Endothelial cell of umbilical vein (primary cell): ENCODE measurements at regions not wholly inside any gene's neighbourhood (a gene's known extent, or its start where the extent isn't known, plus 50 kb on each side); places are given as distances from the start of the nearest gene placed in this dataset.

Experiments used
- BruUV-seq: library from RNA; stranded (reverse); fragments of 400-500 nt; replicated peaks from 2 replicates; lab custom pipeline; 2021; lab: Mats Ljungman, UMichigan
- CTCF ChIA-PET: fragments of 300-600, 350-600 bp; sonication (Branson Sonifier 250); formaldehyde crosslinking; loops from one replicate; lab custom pipeline; 2021; ENCODE audit warnings: antibody characterized with exemption, inconsistent platforms; lab: Charles Lee
- POLR2A ChIA-PET: fragments of 300-600, 350-600 bp; sonication (Branson Sonifier 250); formaldehyde crosslinking; loops from one replicate; lab custom pipeline; 2021; ENCODE audit warnings: antibody characterized with exemption, inconsistent platforms; lab: Charles Lee
- DNase-seq: peaks from one replicate; pipeline ENCODE4 v3.0.0-alpha.2; 2011; ENCODE audit warnings: low read depth, low spot score
- FAIRE-seq: peaks from 2 replicates; lab custom pipeline; 2011; peaks lifted over from hg19 to GRCh38; lab: Jason Lieb, UNC
- H2AFZ ChIP-seq: 2 replicates; pipeline ENCODE4 v1.6.0; 2012; ENCODE audit warnings: low read depth, low read length, control low read depth, inconsistent platforms
- H3K27ac ChIP-seq: 2 replicates; pipeline ENCODE4 v1.5.1; 2011; ENCODE audit warnings: low read depth, mild to moderate bottlenecking, control low read depth, low read length, moderate library complexity; ENCODE audit not compliant: insufficient read depth
- H3K27me3 ChIP-seq, 2 experiments: 2 replicates each; pipeline versions ENCODE4 v1.6.0 to v1.6.1; 2011; ENCODE audit warnings: low read length in 2 of 2, mixed read lengths in 1 of 2; ENCODE audit not compliant: control insufficient read depth in 2 of 2, insufficient read depth in 2 of 2
- H3K36me3 ChIP-seq, 2 experiments: 2 replicates in 1 of 2; 3 replicates in 1 of 2; pipeline ENCODE4 v1.5.1; 2011; ENCODE audit warnings: low read length in 2 of 2, mild to moderate bottlenecking in 1 of 2, moderate library complexity in 1 of 2; ENCODE audit not compliant: control insufficient read depth in 2 of 2, insufficient read depth in 2 of 2; ENCODE audit errors: extremely low read depth in 1 of 2
- H3K4me1 ChIP-seq: 3 replicates; pipeline ENCODE4 v1.5.1; 2011; ENCODE audit warnings: mild to moderate bottlenecking, low read length; ENCODE audit not compliant: control insufficient read depth, insufficient read depth; ENCODE audit errors: extremely low read depth
- H3K4me2 ChIP-seq: 2 replicates; pipeline ENCODE4 v1.6.1; 2011; ENCODE audit warnings: low read length, control low read depth, mixed read lengths; ENCODE audit not compliant: insufficient read depth
- H3K4me3 ChIP-seq, 3 experiments: fragments of 200-600 bp in 1 of 3; sonication (generic), shearing (Covaris generic) in 1 of 3; replicated peaks in 1 of 3; 2 replicates each; pipeline ENCODE4 v1.5.1; 2011 to 2016; ENCODE audit warnings: control low read depth in 3 of 3, low read length in 3 of 3, mild to moderate bottlenecking in 2 of 3, inconsistent platforms in 1 of 3, low read depth in 1 of 3, moderate library complexity in 1 of 3; ENCODE audit not compliant: insufficient read depth in 1 of 3
- H3K79me2 ChIP-seq: 2 replicates; pipeline ENCODE4 v1.6.0; 2012; ENCODE audit warnings: low read length, inconsistent platforms; ENCODE audit not compliant: control insufficient read depth, insufficient read depth
- H3K9ac ChIP-seq: replicated peaks from 2 replicates; pipeline ENCODE3; 2011; ENCODE audit warnings: low read length, control low read depth; ENCODE audit not compliant: insufficient read depth; ENCODE audit errors: extremely low read depth
- H3K9me1 ChIP-seq: replicated peaks from 3 replicates; pipeline ENCODE4 v1.6.0; 2011; ENCODE audit warnings: mild to moderate bottlenecking, low read length; ENCODE audit not compliant: control insufficient read depth, insufficient read depth; ENCODE audit errors: extremely low read depth
- H3K9me3 ChIP-seq: replicated peaks from 2 replicates; pipeline ENCODE4 v1.5.1; 2012; ENCODE audit warnings: low read length, inconsistent platforms; ENCODE audit not compliant: control insufficient read depth, insufficient read depth
- H4K20me1 ChIP-seq: replicated peaks from 2 replicates; pipeline ENCODE3; 2011; ENCODE audit warnings: mild to moderate bottlenecking, low read length; ENCODE audit not compliant: control insufficient read depth, insufficient read depth; ENCODE audit errors: extremely low read depth
- CTCF ChIP-seq, 2 donors: IDR thresholded peaks; 1 replicate in 1 of 2; 2 replicates in 1 of 2; pipeline ENCODE4 v1.5.1; 2011; ENCODE audit warnings: low read length in 2 of 2, mild to moderate bottlenecking in 2 of 2, moderate library complexity in 2 of 2, control low read depth in 1 of 2, inconsistent platforms in 1 of 2, low read depth in 1 of 2; ENCODE audit not compliant: insufficient read depth in 1 of 2; ENCODE audit errors: extremely low read depth in 1 of 2
- EZH2 ChIP-seq: IDR thresholded peaks from 2 replicates; pipeline ENCODE4 v1.6.1; 2012; ENCODE audit warnings: borderline replicate concordance, low read depth, mild to moderate bottlenecking, moderate library complexity, low read length, inconsistent platforms; ENCODE audit not compliant: severe bottlenecking
- FOS ChIP-seq: IDR thresholded peaks from 2 replicates; pipeline ENCODE4 v1.6.1; 2011; ENCODE audit warnings: mild to moderate bottlenecking, low read length, moderate library complexity, borderline replicate concordance; ENCODE audit not compliant: insufficient read depth
- GATA2 ChIP-seq: IDR thresholded peaks from 2 replicates; pipeline ENCODE4 v1.7.0; 2011; ENCODE audit warnings: low read depth, mild to moderate bottlenecking, moderate library complexity, mixed read lengths, low read length; ENCODE audit not compliant: insufficient read length, insufficient read depth
- JUN ChIP-seq: IDR thresholded peaks from 2 replicates; pipeline ENCODE4 v1.6.1; 2011; ENCODE audit warnings: borderline replicate concordance, low read depth; ENCODE audit not compliant: insufficient read length, insufficient read depth
- MYC ChIP-seq: IDR thresholded peaks from one replicate; pipeline ENCODE4 v1.6.1; 2011; ENCODE audit warnings: mild to moderate bottlenecking, low read depth, low read length
- POLR2A ChIP-seq: IDR thresholded peaks from 2 replicates; pipeline ENCODE4 v1.6.1; 2012; ENCODE audit warnings: low read depth, mild to moderate bottlenecking, control low read depth, low read length
- POLR2AphosphoS5 ChIP-seq: IDR thresholded peaks from 2 replicates; pipeline ENCODE4 v1.6.1; 2012; ENCODE audit warnings: low read depth, mild to moderate bottlenecking, control low read depth, low read length, moderate library complexity; ENCODE audit not compliant: insufficient read depth
- dilution Hi-C: fragments of 300-500 bp; cut with MboI; formaldehyde crosslinking; loops from one replicate; pipeline ENCODE4 v1.15.0; 2019; ENCODE audit warnings: low sequenced_read_pairs; ENCODE audit not compliant: extremely low pct_ligation_motif_present
- intact Hi-C: fragments of 100-400 bp; cut with micrococcal nuclease; formaldehyde crosslinking; loops from one replicate; pipeline ENCODE4 v1.10.0; 2022
- TF ChIP-seq, protein P1 (sequence below): IDR thresholded peaks from 2 replicates; pipeline ENCODE4 v1.6.1; 2011; ENCODE audit not compliant: insufficient read depth, insufficient read length

- no peaks in the 10 kb centered on the region for H3K9me1 ChIP-seq
- H3K27ac ChIP-seq, result no peak overlapping the region
- intact Hi-C loops, result no loop called here
- H3K79me2 ChIP-seq, result no peaks in the 10 kb centered on the region
- H2AFZ ChIP-seq, result no peak overlapping the region
- no peaks in the 10 kb centered on the region for H3K27me3 ChIP-seq
- no peak for DNase-seq
- no peak for FAIRE-seq
- H3K4me1 ChIP-seq, result no peaks in the 10 kb centered on the region
- no TSS peak for BruUV-seq
- no peaks in the 10 kb centered on the region for H3K36me3 ChIP-seq
- H3K4me3 ChIP-seq, result no peak overlapping the region
- H4K20me1 ChIP-seq, result no peaks in the 10 kb centered on the region
- TF ChIP-seq POLR2AphosphoS5, result no peak
- no peak for TF ChIP-seq FOS
- no peak for TF ChIP-seq MYC
- no peak for TF ChIP-seq JUN
- TF ChIP-seq, protein P1, sequence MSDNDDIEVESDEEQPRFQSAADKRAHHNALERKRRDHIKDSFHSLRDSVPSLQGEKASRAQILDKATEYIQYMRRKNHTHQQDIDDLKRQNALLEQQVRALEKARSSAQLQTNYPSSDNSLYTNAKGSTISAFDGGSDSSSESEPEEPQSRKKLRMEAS, result no peak
- TF ChIP-seq CTCF (IDR thresholded peaks at IDR 0.05; ENCODE audit: extremely low read depth in 1 of 2, insufficient read depth in 1 of 2, low read depth in 1 of 2, low read length in 2 of 2), result no peak
- TF ChIP-seq EZH2, result no peak
- TF ChIP-seq POLR2A, result no peak
- no peak for TF ChIP-seq GATA2
- ChIA-PET CTCF (no interaction called here), POLR2A (no interaction called here)
- no peaks in the 10 kb centered on the region for H3K9me3 ChIP-seq
- dilution Hi-C loops, result no loop called here
- no peak overlapping the region for H3K9ac ChIP-seq
- H3K4me2 ChIP-seq, result no peak overlapping the region
These were observed 671.9 kb upstream of the PKDCC start for GRCh38 chr2:41375901-41376300.
